ENCODE measurements at regions not wholly inside any gene's neighbourhood (a gene's known extent, or its start where the extent isn't known, plus 50 kb on each side); places are given as distances from the start of the nearest gene placed in this dataset.

DNA sequence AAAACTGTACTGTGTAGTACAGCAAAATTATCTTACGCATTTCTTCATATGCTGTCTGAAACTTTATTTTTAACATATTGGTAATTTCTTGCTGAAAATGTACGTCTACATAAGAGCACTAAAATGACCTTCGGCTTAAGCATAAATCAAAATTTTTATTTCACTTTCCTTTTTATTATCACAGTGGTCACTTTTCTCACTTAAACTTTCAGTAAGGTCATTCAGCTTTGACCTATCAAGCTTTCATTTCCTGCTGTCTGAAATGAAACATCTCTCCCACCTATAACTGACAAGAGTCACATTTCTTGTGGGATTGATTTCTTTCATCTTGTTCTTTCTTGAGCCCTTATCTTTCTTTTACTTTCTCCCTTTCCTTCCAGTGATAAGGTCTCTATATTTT lies 2212.7 kb upstream of the PCDH20 start:
- no peak for DNase-seq (ENCODE audit: low read depth)

DNA sequence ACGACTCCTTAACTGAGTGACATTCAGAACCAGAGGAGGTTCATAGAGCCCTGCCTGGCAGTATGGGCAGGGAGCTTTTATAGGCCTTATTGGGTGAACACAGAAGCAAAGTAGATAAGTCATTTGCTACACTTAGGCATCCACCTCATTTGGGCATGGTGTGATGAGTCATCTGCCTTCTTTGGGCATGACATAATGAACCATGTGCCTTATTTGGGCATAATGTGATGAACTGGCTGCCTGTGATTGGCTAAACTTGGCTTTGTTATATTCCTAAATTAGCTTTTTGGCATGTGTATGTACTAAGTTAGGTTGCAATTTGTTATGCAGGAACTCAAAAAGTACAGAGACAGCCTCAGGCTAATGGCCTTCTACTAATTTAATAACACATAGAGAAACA lies 2210.2 kb upstream of the PCDH20 start:
- no peak for DNase-seq (ENCODE audit: low read depth)

DNA sequence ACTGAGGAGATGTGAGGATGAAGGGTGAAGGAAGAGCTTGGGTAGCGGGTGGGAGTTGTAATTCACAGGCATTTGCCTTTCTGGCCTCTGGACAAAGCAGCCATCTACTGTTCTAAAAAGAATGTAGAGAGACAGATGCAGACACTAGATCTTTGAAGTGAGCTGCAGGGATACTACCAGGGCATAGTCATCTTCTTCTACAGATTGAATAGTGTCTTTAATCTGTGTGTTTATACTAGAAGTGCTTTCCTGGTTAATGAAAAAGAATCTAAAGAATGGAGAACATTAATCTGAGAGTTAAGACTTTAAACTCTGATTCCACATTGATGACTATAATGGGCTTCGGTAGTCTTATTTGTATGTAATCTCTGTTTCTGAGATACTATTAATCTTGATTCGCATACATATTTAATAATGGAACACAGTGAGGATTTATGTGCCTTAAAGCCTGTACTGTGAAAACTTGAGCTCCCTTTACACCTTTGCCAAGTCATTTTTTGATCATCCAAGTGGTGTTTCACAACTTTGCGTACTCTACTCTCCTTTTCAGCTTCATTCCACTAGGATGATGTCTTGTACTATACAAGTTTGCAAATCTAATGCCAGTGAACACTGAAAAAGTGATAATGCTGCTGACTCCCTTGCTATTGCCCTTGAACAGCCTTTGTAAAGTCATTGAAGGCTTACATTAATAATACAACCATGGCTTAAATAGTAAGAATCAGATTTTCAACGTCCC lies 2199.4 kb upstream of the PCDH20 start:
- no peak for DNase-seq (ENCODE audit: low read depth)

DNA sequence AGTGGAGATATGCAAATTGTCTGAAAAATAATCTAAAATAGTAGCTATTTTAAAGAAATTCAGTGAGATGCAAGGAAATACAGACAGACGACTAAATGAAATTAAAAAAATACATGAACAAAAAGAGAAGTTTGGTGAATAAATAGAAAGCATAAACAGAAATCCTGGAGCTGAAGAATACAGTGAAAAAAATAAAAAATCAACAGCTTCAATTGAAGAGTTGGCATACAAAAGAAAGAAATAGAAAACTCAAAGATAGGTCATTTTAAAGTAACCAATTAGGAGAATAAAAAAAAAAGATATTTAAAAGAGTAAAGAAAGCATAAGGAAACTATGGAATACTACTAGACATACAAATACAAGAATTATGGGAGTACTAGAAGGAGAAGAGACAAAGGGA lies 2191.5 kb upstream of the PCDH20 start:
- DNase-seq (ENCODE audit: low read depth): no peak

DNA sequence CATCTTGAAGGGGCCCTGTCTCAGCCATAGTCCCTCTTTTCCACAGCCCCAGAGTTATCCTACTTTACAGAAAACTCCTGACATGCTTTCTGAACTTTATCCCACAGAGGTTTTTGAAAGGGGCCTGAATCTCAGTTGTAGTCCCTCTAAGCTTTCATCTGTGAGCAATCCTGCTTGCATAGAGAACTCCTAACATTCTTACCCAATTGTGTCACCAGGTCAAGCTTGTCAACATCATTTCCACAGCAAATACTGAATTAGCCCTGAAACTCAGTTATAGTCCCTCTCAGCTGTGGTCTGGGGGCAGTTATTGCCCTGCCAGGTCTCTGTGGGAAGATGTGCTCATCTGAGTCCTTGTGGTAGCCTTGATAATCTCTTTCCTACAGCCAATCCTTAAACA lies 2190.3 kb upstream of the PCDH20 start:
- DNase-seq (ENCODE audit: low read depth): no peak

DNA sequence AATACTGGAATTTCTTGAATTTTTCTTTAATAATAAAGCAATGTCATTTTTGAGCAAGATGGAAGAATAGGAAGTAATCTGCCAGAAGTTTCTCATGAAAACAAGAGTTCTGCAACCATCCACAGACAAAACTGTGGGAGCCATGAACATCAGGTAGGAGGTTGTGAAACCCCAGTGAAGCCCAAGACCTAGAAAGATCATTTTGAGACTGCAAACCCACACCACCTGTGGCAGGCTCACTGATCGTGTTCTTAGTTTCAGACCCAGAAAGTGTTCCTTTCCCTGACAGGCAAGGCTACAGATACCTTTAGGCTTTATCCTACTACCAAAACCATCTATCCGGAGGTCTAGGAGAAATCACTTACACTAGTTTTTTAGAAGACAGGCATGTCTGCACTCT lies 2189.8 kb upstream of the PCDH20 start:
- DNase-seq (ENCODE audit: low read depth): no peak

DNA sequence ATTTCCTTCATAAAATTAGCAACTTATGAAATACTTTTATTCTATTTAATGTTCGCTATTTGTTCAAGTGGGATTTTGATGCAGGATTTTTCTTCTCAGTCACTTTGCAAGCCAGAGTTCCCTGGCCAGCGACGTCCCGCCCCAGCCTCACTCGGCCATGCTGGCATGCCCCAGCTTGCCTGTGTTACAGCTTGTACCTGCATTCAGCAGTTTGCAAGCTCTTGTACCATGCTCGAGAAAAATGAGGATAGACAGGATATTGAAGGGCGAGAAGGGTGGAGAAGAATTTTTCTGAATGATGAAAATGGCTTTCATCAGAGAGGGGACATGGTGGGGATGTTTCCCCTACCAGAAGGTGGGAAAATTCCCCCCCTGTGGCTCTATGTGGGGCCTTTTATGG lies 2180.2 kb upstream of the PCDH20 start:
- no peak for DNase-seq (ENCODE audit: low read depth)

DNA sequence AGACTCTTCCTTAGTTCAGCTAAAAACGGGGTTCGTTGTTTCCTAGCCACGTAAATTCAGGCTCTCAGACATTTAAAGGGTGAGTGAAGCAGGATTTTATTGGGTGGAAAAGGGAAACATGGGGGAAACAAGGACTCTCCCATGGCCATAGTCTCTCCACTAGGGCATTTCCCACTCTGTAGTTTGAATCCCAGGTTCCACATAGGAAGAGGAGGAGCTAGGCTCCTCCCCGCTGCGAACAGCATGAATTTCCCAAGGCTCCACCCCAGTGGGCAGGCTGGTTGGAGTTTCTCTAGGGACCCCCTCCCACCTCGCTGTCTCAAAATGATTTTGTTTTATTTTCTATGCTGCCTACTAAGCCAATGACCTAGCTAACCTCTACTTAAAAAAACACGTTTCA lies 2170.8 kb upstream of the PCDH20 start:
- no peak for DNase-seq (ENCODE audit: low read depth)

DNA sequence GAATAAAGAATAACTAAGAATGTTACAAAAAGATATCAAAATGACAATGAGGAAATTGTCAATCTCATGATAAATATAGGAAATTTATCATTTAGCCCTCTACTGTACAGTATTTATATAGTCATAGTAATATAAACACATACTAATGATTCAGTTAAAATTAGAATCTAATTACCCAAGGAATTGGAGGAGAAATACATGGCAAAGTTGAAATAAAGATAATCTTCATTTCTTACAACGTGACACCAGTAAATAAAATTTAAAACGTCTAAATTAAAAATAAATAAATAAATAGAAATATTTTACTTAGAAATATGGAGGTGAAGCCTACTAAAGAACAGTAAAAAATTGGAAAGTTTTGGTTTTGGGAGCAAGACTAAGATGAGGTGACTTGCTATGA lies 2163.1 kb upstream of the PCDH20 start:
- no peak for DNase-seq (ENCODE audit: low read depth)

DNA sequence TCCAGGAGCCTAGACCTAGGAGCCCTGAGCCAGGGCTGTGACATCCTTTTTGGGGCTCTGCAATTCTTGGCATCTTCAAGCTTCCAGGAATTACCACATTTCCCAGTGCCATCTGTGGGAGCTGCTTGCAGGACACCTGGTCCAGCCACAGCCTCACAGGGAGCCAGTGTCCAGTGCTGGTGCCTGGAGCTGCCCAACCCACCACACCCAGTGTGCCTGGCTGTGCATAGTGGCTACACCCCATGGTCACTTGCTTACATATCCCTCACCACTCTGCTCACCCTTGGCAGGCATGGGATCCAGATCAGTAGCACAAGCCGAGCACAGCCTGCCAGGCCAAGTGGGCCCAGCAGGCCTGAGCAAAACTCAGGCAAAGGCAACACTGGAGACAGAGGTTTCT lies 2151.4 kb upstream of the PCDH20 start:
- no peak for DNase-seq (ENCODE audit: low read depth)

DNA sequence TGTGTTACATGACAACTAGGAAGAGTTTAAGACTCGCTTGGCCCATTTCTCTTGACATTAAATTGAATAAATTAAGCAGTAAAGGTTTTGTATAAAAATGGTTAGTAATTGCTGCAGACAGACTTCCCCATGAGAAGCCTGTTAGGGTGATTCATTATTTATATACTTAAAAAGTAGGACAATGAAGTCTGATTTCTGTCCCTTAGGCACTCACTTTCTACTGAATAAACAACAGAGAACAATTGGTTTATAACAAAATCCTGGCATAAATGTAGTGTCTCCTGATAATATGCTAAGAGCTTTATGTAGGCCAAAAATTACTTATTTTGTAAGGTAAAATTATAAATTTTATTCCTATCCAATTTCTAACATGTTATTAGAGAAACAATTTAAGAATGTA lies 2138.5 kb upstream of the PCDH20 start:
- no peak for DNase-seq (ENCODE audit: low read depth)

DNA sequence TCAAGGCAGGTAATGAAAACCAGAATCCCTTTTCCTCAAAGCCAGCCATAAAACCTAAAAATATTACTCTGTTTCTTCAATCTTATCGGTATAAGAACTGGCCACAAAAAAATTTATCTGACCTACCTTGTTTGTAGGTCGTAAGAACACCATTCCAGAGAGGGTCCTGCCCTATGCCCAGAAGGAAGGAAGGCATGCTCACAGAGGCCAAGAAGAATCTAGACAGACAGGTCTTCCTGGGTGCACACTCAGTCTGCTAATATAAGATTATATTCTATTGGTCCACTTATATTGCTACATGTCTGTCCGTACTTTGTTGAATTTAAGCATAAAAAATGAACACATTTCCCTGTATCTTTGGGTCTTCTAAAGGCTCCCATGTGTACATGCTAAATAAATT lies 2136.1 kb upstream of the PCDH20 start:
- DNase-seq (ENCODE audit: low read depth): no peak

DNA sequence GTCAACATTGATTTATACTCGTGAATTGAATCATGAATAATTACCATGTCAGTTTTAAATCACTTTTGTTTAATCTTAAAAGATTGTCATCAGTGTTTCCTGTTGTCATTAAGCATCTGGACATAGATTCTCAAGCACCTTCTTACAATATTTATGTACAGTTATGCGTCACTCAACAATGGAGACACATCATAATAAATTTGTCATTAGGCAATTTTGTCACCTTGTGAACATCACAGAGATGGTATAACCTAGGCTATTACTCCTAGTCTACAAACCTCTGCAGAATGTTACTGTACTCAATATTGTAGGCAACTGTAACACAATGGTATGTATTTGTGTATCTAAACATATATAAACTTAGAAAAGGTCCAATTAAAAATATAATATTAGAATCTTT lies 2130.9 kb upstream of the PCDH20 start:
- no peak for DNase-seq (ENCODE audit: low read depth)

DNA sequence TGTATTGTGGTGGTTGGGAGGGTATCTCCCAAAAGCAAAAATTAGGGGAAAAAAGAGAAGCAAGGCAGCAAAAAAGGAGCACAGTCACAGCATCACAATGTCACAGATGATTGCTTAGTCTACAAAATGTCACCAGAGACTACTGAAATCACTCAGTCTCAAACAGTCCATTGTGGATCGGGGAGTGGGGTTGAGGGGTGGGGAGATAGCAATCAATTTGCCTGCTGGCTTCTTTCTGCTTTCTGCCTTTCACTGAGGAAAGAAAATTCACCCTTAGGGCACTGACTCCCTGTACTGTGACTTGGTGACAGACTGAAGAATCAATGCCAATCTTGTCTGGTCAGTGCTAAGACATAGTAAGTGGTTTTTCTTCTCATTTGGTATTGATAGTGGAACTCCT lies 2127.1 kb upstream of the PCDH20 start:
- DNase-seq (ENCODE audit: low read depth): no peak

DNA sequence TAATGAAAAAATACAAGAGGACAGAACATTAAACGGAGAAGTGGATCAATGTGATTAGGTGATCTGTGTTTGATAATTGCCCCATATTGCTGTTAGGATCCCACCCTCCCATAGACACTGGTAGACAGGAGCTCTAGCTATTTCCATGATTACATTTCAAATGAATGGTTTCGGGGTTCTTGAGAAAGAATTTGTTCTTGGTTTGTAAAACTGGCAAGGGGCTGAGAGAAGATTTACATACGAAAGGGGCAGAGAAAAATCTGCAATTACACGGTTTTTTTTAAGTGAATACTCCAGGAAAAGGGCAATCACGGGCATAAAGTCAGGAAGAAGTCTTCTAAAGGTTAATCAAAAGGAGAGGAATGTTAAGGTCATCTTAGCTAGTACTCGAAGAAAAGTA lies 2125.7 kb upstream of the PCDH20 start:
- DNase-seq (ENCODE audit: low read depth): no peak

DNA sequence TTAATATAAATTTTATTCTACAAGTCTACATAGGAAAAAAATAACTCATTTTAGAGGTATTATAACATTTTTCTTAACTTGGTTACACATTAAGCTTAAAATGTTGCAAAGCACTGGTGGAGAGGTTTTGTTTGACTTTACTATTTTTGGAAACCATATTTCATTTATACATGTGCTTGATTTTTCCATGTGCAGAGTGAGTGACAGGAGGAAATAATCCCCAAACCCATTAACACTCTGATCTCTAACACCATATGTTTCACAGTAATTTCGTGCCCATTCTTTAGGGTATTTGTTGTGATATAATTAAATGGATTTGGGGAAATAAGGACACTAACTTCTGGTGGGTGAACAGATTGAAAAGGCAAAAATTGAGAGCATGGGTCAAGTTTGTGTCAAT lies 2124.4 kb upstream of the PCDH20 start:
- DNase-seq (ENCODE audit: low read depth): no peak

DNA sequence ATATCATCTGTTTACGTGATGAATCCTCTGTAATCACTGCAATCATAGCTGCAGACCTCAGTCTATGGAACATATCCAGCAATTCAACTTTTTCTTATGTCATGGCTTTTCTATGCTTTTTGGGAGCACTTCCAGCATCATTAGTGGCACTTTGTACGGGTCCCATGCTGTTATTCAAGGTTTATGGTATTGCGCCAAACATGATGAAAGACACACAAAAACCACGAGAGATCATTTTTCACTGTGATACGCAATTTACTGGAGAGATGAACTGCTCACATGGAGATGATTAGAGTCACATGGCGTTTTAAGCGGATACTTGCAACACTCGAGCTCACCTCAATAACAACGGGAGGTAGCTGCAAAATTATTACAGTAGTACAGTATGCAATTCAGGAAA lies 2101.7 kb upstream of the PCDH20 start:
- no peak for DNase-seq (ENCODE audit: low read depth)

DNA sequence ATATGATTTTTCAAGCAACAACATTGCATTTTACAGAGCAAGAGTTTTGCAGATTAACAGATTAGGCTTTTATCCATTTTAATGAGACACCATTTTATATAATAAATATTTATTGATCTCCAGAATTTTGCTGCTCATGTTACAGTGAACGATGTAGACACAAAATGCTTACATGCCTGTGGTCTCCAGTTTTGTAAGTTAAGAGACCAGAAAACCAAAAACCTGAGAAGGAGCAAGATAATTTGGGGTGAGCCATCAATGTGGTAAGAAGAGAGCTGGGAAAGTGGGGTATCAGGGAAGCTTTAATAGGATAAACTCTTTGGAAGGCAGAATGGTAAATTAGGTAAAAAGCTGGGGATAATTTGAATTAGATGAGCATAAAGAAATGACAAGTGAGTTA lies 2100.5 kb upstream of the PCDH20 start:
- DNase-seq (ENCODE audit: low read depth): no peak

DNA sequence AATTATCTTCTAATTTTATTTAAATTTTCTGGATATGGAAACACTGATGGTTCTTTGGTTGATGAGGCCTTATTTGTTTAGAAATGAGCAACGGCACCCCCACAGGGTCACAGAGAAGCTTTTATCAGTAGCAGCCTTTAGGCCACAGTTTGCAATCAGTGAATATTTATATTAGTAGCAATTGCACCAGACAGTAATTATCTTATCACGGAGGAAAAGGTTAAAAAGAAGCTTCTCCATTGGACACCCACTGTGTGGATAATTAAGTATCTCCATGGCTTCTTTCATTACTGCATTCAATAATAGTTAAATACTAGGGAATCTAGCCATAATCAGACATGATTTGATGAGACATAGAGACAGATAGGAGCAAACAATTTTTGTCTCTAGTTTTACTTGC lies 2099.2 kb upstream of the PCDH20 start:
- no peak for DNase-seq (ENCODE audit: low read depth)

DNA sequence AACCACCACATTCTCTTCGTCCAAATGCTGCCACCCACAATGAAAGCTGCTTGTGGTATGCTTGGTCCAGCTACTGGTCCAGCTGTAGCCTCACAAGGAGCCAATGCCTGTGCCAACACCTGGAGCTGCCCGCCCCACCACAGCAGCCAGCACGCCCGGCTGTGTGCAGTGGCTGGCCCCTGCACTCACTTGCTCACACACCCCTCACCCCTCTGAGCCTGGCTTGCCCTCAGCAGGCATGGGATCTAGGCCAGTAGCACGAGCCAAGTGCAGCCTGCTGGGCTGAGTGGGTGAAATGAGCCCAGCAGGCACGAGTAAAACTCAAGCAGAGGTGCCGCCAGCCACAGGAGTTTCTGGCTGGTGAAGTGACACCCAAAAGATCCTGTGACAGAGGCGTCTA lies 2096.4 kb upstream of the PCDH20 start:
- DNase-seq (ENCODE audit: low read depth): no peak

DNA sequence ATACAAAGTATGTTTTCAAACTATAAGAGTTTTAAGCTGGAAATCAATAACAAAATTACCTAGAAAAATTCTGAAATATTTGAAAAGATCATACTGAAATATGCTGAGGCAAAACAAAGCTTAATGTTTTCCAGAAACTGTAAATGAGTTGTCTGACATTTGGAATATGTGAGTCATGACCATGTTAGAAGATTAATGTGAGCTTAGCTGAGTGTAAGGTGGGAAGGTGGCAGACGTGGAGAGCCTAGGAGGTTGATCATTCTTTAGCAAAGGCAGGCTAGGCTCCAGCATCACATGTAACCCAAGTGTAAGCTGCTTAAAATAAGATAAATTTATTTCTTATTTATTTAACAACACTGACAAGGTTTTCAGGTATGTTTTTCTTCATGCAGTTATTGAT lies 2086.1 kb upstream of the PCDH20 start:
- no peak for DNase-seq (ENCODE audit: low read depth)

DNA sequence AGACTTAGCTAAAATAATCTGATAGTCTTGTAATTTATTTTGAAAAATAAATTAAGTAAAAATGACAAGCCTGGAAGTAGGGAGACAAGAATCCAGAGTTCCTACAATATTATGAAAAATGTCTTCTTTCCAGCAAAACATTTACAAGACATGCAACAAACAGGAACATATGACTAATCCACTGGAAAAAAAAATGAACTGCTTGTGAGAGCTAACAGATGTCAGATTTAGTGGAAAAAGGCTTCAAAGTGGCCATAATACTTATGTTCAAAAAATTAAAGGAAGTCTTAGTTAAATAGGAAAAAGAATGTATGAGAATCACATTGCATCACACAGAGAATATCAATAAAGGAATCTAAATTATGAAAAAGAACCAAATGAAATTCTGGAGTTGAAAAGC lies 2082.0 kb upstream of the PCDH20 start:
- DNase-seq (ENCODE audit: low read depth): no peak

DNA sequence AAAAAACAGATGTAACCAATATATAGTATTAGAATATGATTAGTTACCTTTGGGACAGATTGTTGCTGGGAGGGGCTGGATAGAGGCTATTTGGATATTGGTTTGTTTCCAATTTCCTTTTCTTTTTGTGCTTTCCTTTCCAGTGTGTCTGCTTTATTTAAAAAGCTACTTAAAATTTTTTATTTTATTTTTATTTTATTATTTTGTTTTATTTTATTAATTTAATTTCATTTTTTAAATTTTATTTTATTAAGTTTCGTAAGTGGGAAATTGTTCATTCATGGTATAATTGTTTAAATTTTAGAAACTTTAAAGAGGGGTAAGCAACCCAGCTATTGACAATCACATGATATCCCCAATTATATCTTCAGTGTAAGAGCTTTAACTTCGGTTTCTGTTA lies 2077.0 kb upstream of the PCDH20 start:
- DNase-seq (ENCODE audit: low read depth): no peak

DNA sequence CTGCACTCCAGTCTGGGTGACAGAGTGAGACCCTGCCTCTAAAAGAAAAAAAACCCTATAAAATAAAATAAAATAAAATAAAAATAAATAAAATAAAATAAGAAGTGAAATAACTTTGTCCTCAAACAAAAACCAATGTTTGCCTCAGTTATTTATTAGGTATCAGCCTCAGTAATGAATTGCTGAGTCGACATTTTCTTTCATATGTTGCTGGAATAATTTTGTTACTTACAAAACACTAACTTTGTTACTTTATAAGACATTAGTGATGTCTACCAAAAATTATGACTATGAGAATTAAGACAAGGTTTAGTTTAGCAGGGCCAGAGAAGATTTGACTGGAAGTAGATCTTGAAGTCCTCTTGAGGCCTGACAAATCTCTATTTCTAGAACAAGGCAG lies 2074.5 kb upstream of the PCDH20 start:
- no peak for DNase-seq (ENCODE audit: low read depth)
